Activated CD8-positive, alpha-beta memory T cell treated with anti-CD3 and anti-CD28 coated beads, Interleukin-2, amount 50 U/mL, for 4 hours (primary cell): ENCODE measurements at regions not wholly inside any gene's neighbourhood (a gene's known extent, or its start where the extent isn't known, plus 50 kb on each side); places are given as distances from the start of the nearest gene placed in this dataset.
"Not testable (repeated sequence)": the region's sequence is repeated elsewhere in the genome, so short reads cannot be mapped to it uniquely, and the experiment has no call there.

ENCODE experiments used
- DNase-seq: peaks from one replicate; pipeline ENCODE4 v3.0.0-alpha.2; 2020

GRCh38 chr22:48072777-48073176 is 1310.3 kb downstream of the TBC1D22A start:
- DNase-seq = no peak

- DNase-seq = no peak
Measured at GRCh38 chr22:48071828-48072227, 1309.4 kb downstream of the TBC1D22A start.

GRCh38 chr22:48071305-48071704 is 1308.9 kb downstream of the TBC1D22A start:
- DNase-seq = no peak

- DNase-seq = no peak
Measured at GRCh38 chr22:48070760-48071159, 1308.3 kb downstream of the TBC1D22A start.

GRCh38 chr22:48070083-48070482 is 1307.6 kb downstream of the TBC1D22A start:
- DNase-seq = no peak

- no peak for DNase-seq
Measured at GRCh38 chr22:48069256-48069655, 1306.8 kb downstream of the TBC1D22A start.

- DNase-seq = no peak
Measured at GRCh38 chr22:48068323-48068885, 1306.0 kb downstream of the TBC1D22A start.

GRCh38 chr22:48065892-48066291 is 1303.4 kb downstream of the TBC1D22A start:
- no peak for DNase-seq

- DNase-seq = no peak
Measured at GRCh38 chr22:48061726-48062125, 1299.3 kb downstream of the TBC1D22A start.

GRCh38 chr22:48060266-48060665 is 1297.8 kb downstream of the TBC1D22A start:
- DNase-seq = no peak

GRCh38 chr22:48059521-48059920 is 1297.1 kb downstream of the TBC1D22A start:
- not testable (repeated sequence) for DNase-seq

GRCh38 chr22:48057116-48057835 is 1294.8 kb downstream of the TBC1D22A start:
- DNase-seq = no peak

- DNase-seq = no peak
Measured at GRCh38 chr22:48055827-48056226, 1293.4 kb downstream of the TBC1D22A start.

GRCh38 chr22:48055185-48055584 is 1292.7 kb downstream of the TBC1D22A start:
- DNase-seq = no peak

GRCh38 chr22:48054596-48054995 is 1292.1 kb downstream of the TBC1D22A start:
- DNase-seq = no peak

- DNase-seq = no peak
Measured at GRCh38 chr22:48053973-48054372, 1291.5 kb downstream of the TBC1D22A start.

- DNase-seq = no peak
Measured at GRCh38 chr22:48053486-48053885, 1291.0 kb downstream of the TBC1D22A start.

- no peak for DNase-seq
Measured at GRCh38 chr22:48052621-48052890, 1290.1 kb downstream of the TBC1D22A start.

GRCh38 chr22:48051796-48052620 is 1289.6 kb downstream of the TBC1D22A start:
- no peak for DNase-seq

GRCh38 chr22:48050836-48051235 is 1288.4 kb downstream of the TBC1D22A start:
- no peak for DNase-seq

GRCh38 chr22:48049116-48049515 is 1286.7 kb downstream of the TBC1D22A start:
- no peak for DNase-seq

- DNase-seq = no peak
Measured at GRCh38 chr22:48047722-48048500, 1285.5 kb downstream of the TBC1D22A start.

GRCh38 chr22:48045369-48045768 is 1282.9 kb downstream of the TBC1D22A start:
- DNase-seq = no peak
